SK-N-SH (cell line): ENCODE measurements at regions not wholly inside any gene's neighbourhood (a gene's known extent, or its start where the extent isn't known, plus 50 kb on each side); places are given as distances from the start of the nearest gene placed in this dataset.
"Not testable (repeated sequence)": the region's sequence is repeated elsewhere in the genome, so short reads cannot be mapped to it uniquely, and the experiment has no call there.

ENCODE experiments used
- EZH2phosphoT487 ChIP-seq: fragments of 200-600 bp; sonication (generic); IDR thresholded peaks from 2 replicates; pipeline ENCODE4 v1.6.1; 2017; ENCODE audit warnings: low read depth, mixed run types, mild to moderate bottlenecking, antibody characterized with exemption, moderate library complexity, borderline replicate concordance
- NRF1 ChIP-seq: IDR thresholded peaks from 2 replicates; pipeline ENCODE4 v1.6.1; 2012; ENCODE audit warnings: low read depth, mild to moderate bottlenecking, low read length
- RFX5 ChIP-seq: IDR thresholded peaks from 2 replicates; pipeline ENCODE4 v1.6.1; 2012; ENCODE audit warnings: mild to moderate bottlenecking, improper control_type of control experiment, low read length
- YY1 ChIP-seq: IDR thresholded peaks from 2 replicates; pipeline ENCODE4 v1.4.0; 2012; ENCODE audit warnings: low read depth, mild to moderate bottlenecking
- TF ChIP-seq, protein P1 (sequence below): IDR thresholded peaks from 2 replicates; pipeline ENCODE4 v1.6.1; 2012; ENCODE audit warnings: mild to moderate bottlenecking, low read depth, low read length, moderate library complexity

DNA sequence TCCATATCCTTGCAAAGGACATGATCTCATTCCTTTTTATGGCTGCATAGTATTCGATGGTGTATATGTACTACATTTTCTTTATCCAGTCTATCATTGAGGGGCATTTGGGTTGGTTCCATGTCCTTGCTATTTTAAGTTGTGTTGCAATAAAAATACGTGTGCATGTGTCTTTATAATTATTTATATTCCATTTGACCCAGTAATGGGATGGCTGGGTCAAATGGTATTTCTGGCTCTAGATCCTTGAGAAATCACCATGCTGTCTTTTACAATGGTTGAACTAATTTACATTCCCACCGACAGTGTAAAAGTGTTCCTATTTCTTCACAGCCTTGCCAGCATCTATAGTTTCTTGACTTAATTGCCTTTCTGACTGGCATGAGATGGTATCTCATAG is 972.6 kb upstream of the KCND2 start:
- TF ChIP-seq NRF1, YY1, RFX5, EZH2phosphoT487: not testable (repeated sequence)
- TF ChIP-seq, protein P1, sequence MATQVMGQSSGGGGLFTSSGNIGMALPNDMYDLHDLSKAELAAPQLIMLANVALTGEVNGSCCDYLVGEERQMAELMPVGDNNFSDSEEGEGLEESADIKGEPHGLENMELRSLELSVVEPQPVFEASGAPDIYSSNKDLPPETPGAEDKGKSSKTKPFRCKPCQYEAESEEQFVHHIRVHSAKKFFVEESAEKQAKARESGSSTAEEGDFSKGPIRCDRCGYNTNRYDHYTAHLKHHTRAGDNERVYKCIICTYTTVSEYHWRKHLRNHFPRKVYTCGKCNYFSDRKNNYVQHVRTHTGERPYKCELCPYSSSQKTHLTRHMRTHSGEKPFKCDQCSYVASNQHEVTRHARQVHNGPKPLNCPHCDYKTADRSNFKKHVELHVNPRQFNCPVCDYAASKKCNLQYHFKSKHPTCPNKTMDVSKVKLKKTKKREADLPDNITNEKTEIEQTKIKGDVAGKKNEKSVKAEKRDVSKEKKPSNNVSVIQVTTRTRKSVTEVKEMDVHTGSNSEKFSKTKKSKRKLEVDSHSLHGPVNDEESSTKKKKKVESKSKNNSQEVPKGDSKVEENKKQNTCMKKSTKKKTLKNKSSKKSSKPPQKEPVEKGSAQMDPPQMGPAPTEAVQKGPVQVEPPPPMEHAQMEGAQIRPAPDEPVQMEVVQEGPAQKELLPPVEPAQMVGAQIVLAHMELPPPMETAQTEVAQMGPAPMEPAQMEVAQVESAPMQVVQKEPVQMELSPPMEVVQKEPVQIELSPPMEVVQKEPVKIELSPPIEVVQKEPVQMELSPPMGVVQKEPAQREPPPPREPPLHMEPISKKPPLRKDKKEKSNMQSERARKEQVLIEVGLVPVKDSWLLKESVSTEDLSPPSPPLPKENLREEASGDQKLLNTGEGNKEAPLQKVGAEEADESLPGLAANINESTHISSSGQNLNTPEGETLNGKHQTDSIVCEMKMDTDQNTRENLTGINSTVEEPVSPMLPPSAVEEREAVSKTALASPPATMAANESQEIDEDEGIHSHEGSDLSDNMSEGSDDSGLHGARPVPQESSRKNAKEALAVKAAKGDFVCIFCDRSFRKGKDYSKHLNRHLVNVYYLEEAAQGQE = not testable (repeated sequence)
